ENCODE measurements at regions not wholly inside any gene's neighbourhood (a gene's known extent, or its start where the extent isn't known, plus 50 kb on each side); places are given as distances from the start of the nearest gene placed in this dataset.
A peak's percentile ranks its signal among the peaks of the same experiment; 100 is the strongest.

- Histone ChIP-seq H3K36me3 (ENCODE audit: low read depth) (no peaks in the 10 kb centered on the region), H4K20me1 (ENCODE audit: insufficient read depth) (no peaks in the 10 kb centered on the region), H3K4me2 (ENCODE audit: unreplicated experiment) (peak overlapping the region; percentile 74), H3K4me1 (ENCODE audit: insufficient read depth) (peaks cover 29% of the 10 kb centered on the region), H3K9ac (peak overlapping the region; percentile 47), H3K9me3 (ENCODE audit: low read depth) (no peaks in the 10 kb centered on the region), H3K27me3 (replicated peaks; ENCODE audit: insufficient read depth) (no peaks in the 10 kb centered on the region), H2AFZ (peak overlapping the region; percentile 40; the same call in 1 of the 2 replicates), H3F3A (ENCODE audit: insufficient read depth) (peaks cover 32% of the 10 kb centered on the region), H3K9me2 (ENCODE audit: insufficient read depth) (no peaks in the 10 kb centered on the region), H3K27ac (peak overlapping the region; percentile 81), H3K4me3 (peak overlapping the region; percentile 32), H3K79me2 (ENCODE audit: insufficient read depth) (no peaks in the 10 kb centered on the region)
- 0 to 1% methylated on average over 3 of the region's 3 CpGs for WGBS, 2 experiments (ENCODE audit: low coverage in 1 of 2, low lambda C conversion rate in 2 of 2, missing lambda C conversion rate in 2 of 2)
- no peak for TF ChIP-seq EZH2phosphoT487 (IDR thresholded peaks at IDR 0.05; ENCODE audit: insufficient read depth, low read depth)
- TF ChIP-seq EZH2 (IDR thresholded peaks at IDR 0.05; ENCODE audit: insufficient read depth, poor library complexity, severe bottlenecking): no peak
- DNase-seq: peak; percentile 96
- in situ Hi-C loops (cut with MboI): no loop called here
These were observed 292.7 kb upstream of the TARS1 start for GRCh38 chr5:33148076-33148513.

GRCh38 chr5:33153372-33153771 lies 287.4 kb upstream of the TARS1 start:
- Histone ChIP-seq H3K79me2 (ENCODE audit: insufficient read depth) (no peaks in the 10 kb centered on the region), H3K4me2 (ENCODE audit: unreplicated experiment) (no peak overlapping the region), H3K27ac (no peak overlapping the region), H3K9me2 (ENCODE audit: insufficient read depth) (no peaks in the 10 kb centered on the region), H2AFZ (no peak overlapping the region), H3K9me3 (ENCODE audit: low read depth) (no peaks in the 10 kb centered on the region), H3F3A (ENCODE audit: insufficient read depth) (peaks cover 7% of the 10 kb centered on the region; the same call in 1 of the 2 replicates), H4K20me1 (ENCODE audit: insufficient read depth) (no peaks in the 10 kb centered on the region), H3K9ac (no peak overlapping the region), H3K27me3 (replicated peaks; ENCODE audit: insufficient read depth) (no peaks in the 10 kb centered on the region), H3K4me3 (no peak overlapping the region), H3K4me1 (ENCODE audit: insufficient read depth) (peaks cover 6% of the 10 kb centered on the region), H3K36me3 (ENCODE audit: low read depth) (no peaks in the 10 kb centered on the region)
- in situ Hi-C loops (cut with MboI): no loop called here
- TF ChIP-seq EZH2 (IDR thresholded peaks at IDR 0.05; ENCODE audit: insufficient read depth, poor library complexity, severe bottlenecking) (no peak), EZH2phosphoT487 (IDR thresholded peaks at IDR 0.05; ENCODE audit: insufficient read depth, low read depth) (no peak)
- DNase-seq: no peak
- 93 to 95% methylated on average over 1 of the region's 1 CpG for WGBS, 2 experiments (ENCODE audit: low coverage in 1 of 2, low lambda C conversion rate in 2 of 2, missing lambda C conversion rate in 2 of 2)

GRCh38 chr5:33153831-33154230 lies 286.9 kb upstream of the TARS1 start:
- in situ Hi-C loops (cut with MboI): no loop called here
- Histone ChIP-seq H3F3A (ENCODE audit: insufficient read depth) (peaks cover 3% of the 10 kb centered on the region; the same call in 1 of the 2 replicates), H3K4me3 (no peak overlapping the region), H3K9ac (no peak overlapping the region), H3K36me3 (ENCODE audit: low read depth) (no peaks in the 10 kb centered on the region), H3K79me2 (ENCODE audit: insufficient read depth) (no peaks in the 10 kb centered on the region), H2AFZ (no peak overlapping the region), H4K20me1 (ENCODE audit: insufficient read depth) (no peaks in the 10 kb centered on the region), H3K9me3 (ENCODE audit: low read depth) (no peaks in the 10 kb centered on the region), H3K27ac (no peak overlapping the region), H3K4me2 (ENCODE audit: unreplicated experiment) (no peak overlapping the region), H3K27me3 (replicated peaks; ENCODE audit: insufficient read depth) (no peaks in the 10 kb centered on the region), H3K9me2 (ENCODE audit: insufficient read depth) (no peaks in the 10 kb centered on the region), H3K4me1 (ENCODE audit: insufficient read depth) (peaks cover 2% of the 10 kb centered on the region)
- WGBS, 2 experiments (ENCODE audit: low coverage in 1 of 2, low lambda C conversion rate in 2 of 2, missing lambda C conversion rate in 2 of 2): 85 to 86% methylated on average over 1 of the region's 1 CpG
- TF ChIP-seq EZH2 (IDR thresholded peaks at IDR 0.05; ENCODE audit: insufficient read depth, poor library complexity, severe bottlenecking) (no peak), EZH2phosphoT487 (IDR thresholded peaks at IDR 0.05; ENCODE audit: insufficient read depth, low read depth) (no peak)
- DNase-seq: peak; percentile 4

- no peaks in the 10 kb centered on the region for H3K9me2 ChIP-seq (ENCODE audit: insufficient read depth)
- DNase-seq: no peak
- H3K4me1 ChIP-seq (ENCODE audit: insufficient read depth): no peaks in the 10 kb centered on the region
- no peak overlapping the region for H3K4me2 ChIP-seq (ENCODE audit: unreplicated experiment)
- no peak overlapping the region for H2AFZ ChIP-seq
- H4K20me1 ChIP-seq (ENCODE audit: insufficient read depth): no peaks in the 10 kb centered on the region
- H3K36me3 ChIP-seq (ENCODE audit: low read depth): no peaks in the 10 kb centered on the region
- no peak overlapping the region for H3K4me3 ChIP-seq
- no peaks in the 10 kb centered on the region for H3K79me2 ChIP-seq (ENCODE audit: insufficient read depth)
- H3K9ac ChIP-seq: no peak overlapping the region
- no peaks in the 10 kb centered on the region for H3K27me3 ChIP-seq (replicated peaks; ENCODE audit: insufficient read depth)
- no peak for TF ChIP-seq EZH2 (IDR thresholded peaks at IDR 0.05; ENCODE audit: insufficient read depth, poor library complexity, severe bottlenecking)
- TF ChIP-seq EZH2phosphoT487 (IDR thresholded peaks at IDR 0.05; ENCODE audit: insufficient read depth, low read depth): no peak
- H3K27ac ChIP-seq: no peak overlapping the region
- no peaks in the 10 kb centered on the region for H3K9me3 ChIP-seq (ENCODE audit: low read depth)
- in situ Hi-C loops (cut with MboI): no loop called here
- 89 to 93% methylated on average over 2 of the region's 2 CpGs for WGBS, 2 experiments (ENCODE audit: low coverage in 1 of 2, low lambda C conversion rate in 2 of 2, missing lambda C conversion rate in 2 of 2)
- no peaks in the 10 kb centered on the region for H3F3A ChIP-seq (ENCODE audit: insufficient read depth)
These were observed 279.9 kb upstream of the TARS1 start for GRCh38 chr5:33160871-33161270.

- Histone ChIP-seq H3K4me2 (ENCODE audit: unreplicated experiment) (no peak overlapping the region), H3K36me3 (ENCODE audit: low read depth) (no peaks in the 10 kb centered on the region), H3K27me3 (replicated peaks; ENCODE audit: insufficient read depth) (no peaks in the 10 kb centered on the region), H3K4me3 (no peak overlapping the region), H3K9ac (no peak overlapping the region), H3K4me1 (ENCODE audit: insufficient read depth) (no peaks in the 10 kb centered on the region), H3F3A (ENCODE audit: insufficient read depth) (no peaks in the 10 kb centered on the region), H4K20me1 (ENCODE audit: insufficient read depth) (no peaks in the 10 kb centered on the region), H3K27ac (no peak overlapping the region), H3K9me3 (ENCODE audit: low read depth) (no peaks in the 10 kb centered on the region), H2AFZ (no peak overlapping the region), H3K9me2 (ENCODE audit: insufficient read depth) (no peaks in the 10 kb centered on the region), H3K79me2 (ENCODE audit: insufficient read depth) (no peaks in the 10 kb centered on the region)
- 58 to 70% methylated on average over 3 of the region's 3 CpGs for WGBS, 2 experiments (ENCODE audit: low coverage in 1 of 2, low lambda C conversion rate in 2 of 2, missing lambda C conversion rate in 2 of 2)
- in situ Hi-C loops (cut with MboI): no loop called here
- DNase-seq: no peak
- no peak for TF ChIP-seq EZH2phosphoT487 (IDR thresholded peaks at IDR 0.05; ENCODE audit: insufficient read depth, low read depth)
- TF ChIP-seq EZH2 (IDR thresholded peaks at IDR 0.05; ENCODE audit: insufficient read depth, poor library complexity, severe bottlenecking): no peak
These were observed 279.3 kb upstream of the TARS1 start for GRCh38 chr5:33161421-33161820.
